IMR-90 (cell line): ENCODE measurements at regions not wholly inside any gene's neighbourhood (a gene's known extent, or its start where the extent isn't known, plus 50 kb on each side); places are given as distances from the start of the nearest gene placed in this dataset.

Source experiments
- ATAC-seq: fragments of 200-7000 bp; cut with Tn5 transposase; 2 replicates; pipeline ENCODE4 v1.9.1; 2020; ENCODE audit warnings: low read depth, mild to moderate bottlenecking, moderate library complexity
- BruUV-seq: library from RNA; stranded (reverse); fragments of 400-500 nt; replicated peaks from 2 replicates; lab custom pipeline; 2021; lab: Mats Ljungman, UMichigan
- CTCF ChIA-PET: fragments of 300-600 bp; formaldehyde crosslinking; extraction: SDS; loops from one replicate; lab custom pipeline; 2021; ENCODE audit warnings: antibody characterized with exemption; lab: Yijun Ruan, JAX
- POLR2A ChIA-PET: fragments of 300-600 bp; sonication (Branson Sonifier 250); formaldehyde crosslinking; loops from one replicate; lab custom pipeline; 2022; ENCODE audit warnings: antibody characterized with exemption; ENCODE audit not compliant: unreplicated experiment; lab: Charles Lee
- DNase-seq: peaks from one replicate; pipeline ENCODE4 v3.0.0; 2013
- H2AFZ ChIP-seq: replicated peaks from 2 replicates; pipeline ENCODE3; 2013; ENCODE audit warnings: low read length, mild to moderate bottlenecking; ENCODE audit not compliant: poor library complexity
- H2AK5ac ChIP-seq: 2 replicates; pipeline ENCODE4 v1.6.1; 2013; ENCODE audit warnings: low read depth, low read length, inconsistent platforms
- H2AK9ac ChIP-seq: replicated peaks from 2 replicates; pipeline ENCODE3; 2013; ENCODE audit warnings: mild to moderate bottlenecking, low read depth, low read length, moderate library complexity; ENCODE audit not compliant: poor library complexity
- H2BK120ac ChIP-seq: 2 replicates; pipeline ENCODE4 v1.6.1; 2013; ENCODE audit warnings: low read depth, low read length, inconsistent platforms
- H2BK15ac ChIP-seq: 3 replicates; pipeline ENCODE4 v1.6.1; 2013; ENCODE audit warnings: low read depth, low read length, inconsistent platforms
- H2BK20ac ChIP-seq: 2 replicates; pipeline ENCODE4 v1.6.1; 2013; ENCODE audit warnings: low read depth, mild to moderate bottlenecking, inconsistent platforms, low read length, moderate library complexity
- H2BK5ac ChIP-seq: 2 replicates; pipeline ENCODE4 v1.6.1; 2013; ENCODE audit warnings: mild to moderate bottlenecking, low read depth, low read length, inconsistent platforms; ENCODE audit not compliant: poor library complexity, severe bottlenecking
- H3K14ac ChIP-seq: replicated peaks from 2 replicates; pipeline ENCODE4 v1.6.1; 2013; ENCODE audit warnings: low read depth, low read length, inconsistent platforms
- H3K18ac ChIP-seq: 2 replicates; pipeline ENCODE4 v1.6.1; 2013; ENCODE audit warnings: low read depth, low read length, control low read depth
- H3K23ac ChIP-seq: 2 replicates; pipeline ENCODE4 v1.6.1; 2013; ENCODE audit warnings: low read depth, low read length, inconsistent platforms
- H3K27ac ChIP-seq: 2 replicates; pipeline ENCODE4 v1.5.1; 2013; ENCODE audit warnings: mild to moderate bottlenecking, control low read depth, low read length; ENCODE audit not compliant: insufficient read depth
- H3K27me3 ChIP-seq: 2 replicates; pipeline ENCODE4 v1.6.1; 2013; ENCODE audit warnings: low read length; ENCODE audit not compliant: control insufficient read depth, insufficient read depth
- H3K36me3 ChIP-seq: 2 replicates; pipeline ENCODE4 v1.6.1; 2013; ENCODE audit warnings: low read length, mixed read lengths; ENCODE audit not compliant: control insufficient read depth, insufficient read depth
- H3K4ac ChIP-seq: 2 replicates; pipeline ENCODE4 v1.6.1; 2013; ENCODE audit warnings: low read depth, low read length, inconsistent platforms
- H3K4me1 ChIP-seq: 2 replicates; pipeline ENCODE4 v1.6.1; 2013; ENCODE audit warnings: low read length, mixed read lengths; ENCODE audit not compliant: control insufficient read depth, insufficient read depth
- H3K4me2 ChIP-seq: 2 replicates; pipeline ENCODE4 v1.6.1; 2013; ENCODE audit warnings: low read depth, mild to moderate bottlenecking, control low read depth, low read length, moderate library complexity
- H3K4me3 ChIP-seq: 2 replicates; pipeline ENCODE4 v1.5.1; 2013; ENCODE audit warnings: low read depth, mild to moderate bottlenecking, control low read depth, low read length, moderate library complexity; ENCODE audit not compliant: insufficient read depth
- H3K56ac ChIP-seq: 2 replicates; pipeline ENCODE4 v1.6.1; 2013; ENCODE audit warnings: low read length, inconsistent platforms; ENCODE audit not compliant: insufficient read depth; ENCODE audit errors: extremely low read depth
- H3K79me1 ChIP-seq, 2 experiments: 2 replicates each; pipeline ENCODE4 v1.6.1; 2013; ENCODE audit warnings: low read length in 2 of 2, inconsistent platforms in 1 of 2, low read depth in 1 of 2
- H3K9ac ChIP-seq: 2 replicates; pipeline ENCODE4 v1.6.1; 2013; ENCODE audit warnings: low read depth, low read length, control low read depth
- H3K9me1 ChIP-seq: 2 replicates; pipeline ENCODE4 v1.6.1; 2013; ENCODE audit warnings: low read length, inconsistent platforms; ENCODE audit not compliant: insufficient read depth
- H3K9me3 ChIP-seq: 2 replicates; pipeline ENCODE4 v1.6.1; 2013; ENCODE audit warnings: low read length; ENCODE audit not compliant: control insufficient read depth, insufficient read depth
- H4K20me1 ChIP-seq: 2 replicates; pipeline ENCODE4 v1.6.1; 2013; ENCODE audit warnings: low read length, inconsistent platforms; ENCODE audit not compliant: insufficient read depth
- H4K5ac ChIP-seq: 2 replicates; pipeline ENCODE4 v1.6.1; 2013; ENCODE audit warnings: mild to moderate bottlenecking, low read depth, low read length, control low read depth
- H4K8ac ChIP-seq, 2 experiments: 2 replicates each; pipeline ENCODE4 v1.6.1; 2013; ENCODE audit warnings: low read depth in 2 of 2, low read length in 2 of 2, control low read depth in 1 of 2, inconsistent platforms in 1 of 2
- H4K91ac ChIP-seq: 2 replicates; pipeline ENCODE4 v1.6.1; 2013; ENCODE audit warnings: low read depth, low read length, inconsistent platforms; ENCODE audit not compliant: insufficient read depth
- CEBPB ChIP-seq: IDR thresholded peaks from 2 replicates; pipeline ENCODE4 v1.6.1; 2012; ENCODE audit warnings: low read depth, low read length, improper control_type of control experiment
- CHD1 ChIP-seq: IDR thresholded peaks from 2 replicates; pipeline ENCODE4 v1.6.1; 2012; ENCODE audit warnings: low read depth, low read length, improper control_type of control experiment
- ELK1 ChIP-seq: fragments of 150-350 bp; IDR thresholded peaks from 2 replicates; pipeline ENCODE4 v1.6.1; 2016; ENCODE audit warnings: low read depth, mild to moderate bottlenecking, low read length, moderate library complexity, borderline replicate concordance
- MXI1 ChIP-seq: IDR thresholded peaks from 2 replicates; pipeline ENCODE4 v1.6.1; 2012; ENCODE audit warnings: low read depth, mild to moderate bottlenecking, low read length, moderate library complexity, borderline replicate concordance
- POLR2A ChIP-seq: IDR thresholded peaks from 2 replicates; pipeline ENCODE4 v1.6.1; 2012; ENCODE audit warnings: mild to moderate bottlenecking, low read depth, low read length
- RCOR1 ChIP-seq: IDR thresholded peaks from 2 replicates; pipeline ENCODE4 v1.6.1; 2012; ENCODE audit warnings: mild to moderate bottlenecking, low read length, improper control_type of control experiment; ENCODE audit not compliant: insufficient replicate concordance
- WGBS, 2 experiments: methylation state at CpG; one replicate each; pipeline versions ENCODE4 v1.1.5 to v1.1.7; 2013; ENCODE audit warnings: missing lambda C conversion rate in 2 of 2; ENCODE audit not compliant: insufficient read length in 1 of 2; ENCODE audit errors: extremely low coverage in 2 of 2; 5-methylcytosine and 5-hydroxymethylcytosine counted together
- dilution Hi-C: fragments of 300-500 bp; cut with HindIII; formaldehyde crosslinking; loops from one replicate; pipeline ENCODE4 v1.14.3; 2018; ENCODE audit warnings: low sequenced_read_pairs; ENCODE audit not compliant: unreplicated experiment
- in situ Hi-C: fragments of 300-500 bp; cut with MboI; formaldehyde crosslinking; loops from 3 replicates; pipeline ENCODE4 v1.14.3; 2019; ENCODE audit warnings: low sequenced_read_pairs, inconsistent platforms, mixed read lengths
- intact Hi-C: fragments of 100-400 bp; cut with micrococcal nuclease; formaldehyde crosslinking; loops from 2 replicates; pipeline ENCODE4 v1.10.0; 2022
- TF ChIP-seq, protein P1 (sequence below): fragments of 150-350 bp; IDR thresholded peaks from 2 replicates; pipeline ENCODE4 v1.6.1; 2017; ENCODE audit warnings: mild to moderate bottlenecking, antibody characterized with exemption, low read length, low read depth

DNA sequence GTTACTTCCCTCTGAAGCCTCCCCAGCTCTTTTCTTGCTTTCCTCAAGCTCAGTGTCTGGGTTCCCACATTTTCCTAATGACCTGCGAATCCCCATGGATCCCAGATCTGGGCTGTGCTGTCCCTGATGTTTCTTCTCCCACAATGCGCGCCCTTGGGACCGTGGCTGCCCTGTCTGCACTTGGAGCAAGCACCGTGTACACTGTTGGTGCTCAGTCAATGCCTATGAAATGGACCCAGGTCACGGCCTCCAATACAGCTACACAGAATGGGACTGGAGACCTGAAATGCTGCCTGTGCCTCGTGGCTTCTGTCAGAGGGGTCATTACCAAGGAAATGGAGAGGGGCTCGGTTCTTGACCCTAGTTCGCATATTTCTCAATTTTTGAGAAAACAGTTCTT, 160.1 kb upstream of the SOX1 start:
- Histone ChIP-seq H3K27ac (no peak overlapping the region), H2AK9ac (no peak overlapping the region), H4K91ac (no peak overlapping the region), H3K18ac (no peak overlapping the region), H3K4ac (no peak overlapping the region), H3K9ac (no peak overlapping the region), H2AK5ac (no peak overlapping the region), H2BK120ac (no peak overlapping the region), H3K36me3 (no peaks in the 10 kb centered on the region), H3K27me3 (no peaks in the 10 kb centered on the region), H3K9me1 (no peaks in the 10 kb centered on the region), H3K23ac (no peak overlapping the region), H3K4me2 (no peak overlapping the region), H3K9me3 (peaks cover 57% of the 10 kb centered on the region), H2BK5ac (no peak overlapping the region), H2BK20ac (no peak overlapping the region), H3K56ac (no peak overlapping the region), H3K4me3 (no peak overlapping the region), H2BK15ac (no peak overlapping the region), H4K20me1 (no peaks in the 10 kb centered on the region), H3K79me1 (no peaks in the 10 kb centered on the region), H4K8ac (no peak overlapping the region), H4K5ac (no peak overlapping the region), H2AFZ (no peak overlapping the region), H3K14ac (no peak overlapping the region), H3K4me1 (no peaks in the 10 kb centered on the region)
- WGBS, 2 experiments: 80% methylated on average over 5 of the region's 9 CpGs; no CpG with 5 or more reads in 1 of the 2 experiments
- dilution Hi-C loops: no loop called here
- ChIA-PET POLR2A (no interaction called here), CTCF (no interaction called here)
- DNase-seq: no peak
- in situ Hi-C loops: no loop called here
- intact Hi-C loops: no loop called here
- BruUV-seq: no TSS peak
- TF ChIP-seq ELK1 (no peak), CEBPB (no peak), POLR2A (no peak), MXI1 (no peak), RCOR1 (no peak), CHD1 (no peak)
- TF ChIP-seq, protein P1, sequence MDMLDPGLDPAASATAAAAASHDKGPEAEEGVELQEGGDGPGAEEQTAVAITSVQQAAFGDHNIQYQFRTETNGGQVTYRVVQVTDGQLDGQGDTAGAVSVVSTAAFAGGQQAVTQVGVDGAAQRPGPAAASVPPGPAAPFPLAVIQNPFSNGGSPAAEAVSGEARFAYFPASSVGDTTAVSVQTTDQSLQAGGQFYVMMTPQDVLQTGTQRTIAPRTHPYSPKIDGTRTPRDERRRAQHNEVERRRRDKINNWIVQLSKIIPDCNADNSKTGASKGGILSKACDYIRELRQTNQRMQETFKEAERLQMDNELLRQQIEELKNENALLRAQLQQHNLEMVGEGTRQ: no peak
- no peak for ATAC-seq
